Neuronal stem cell (in vitro differentiated cells): ENCODE measurements at regions not wholly inside any gene's neighbourhood (a gene's known extent, or its start where the extent isn't known, plus 50 kb on each side); places are given as distances from the start of the nearest gene placed in this dataset.

ENCODE experiments used
- DNase-seq: peaks from one replicate; pipeline ENCODE4 v3.0.0-alpha.2; 2013; ENCODE audit warnings: low spot score
- H2AFZ ChIP-seq: one replicate; pipeline ENCODE4 v1.6.1; 2013; ENCODE audit warnings: mild to moderate bottlenecking, low read length, inconsistent platforms
- H2AK5ac ChIP-seq: 2 replicates; pipeline ENCODE4 v1.6.1; 2013; ENCODE audit warnings: low read depth, mild to moderate bottlenecking, inconsistent platforms, low read length, moderate library complexity, mixed read lengths
- H2BK120ac ChIP-seq: 2 replicates; pipeline ENCODE4 v1.6.1; 2013; ENCODE audit warnings: low read depth, mild to moderate bottlenecking, inconsistent platforms, low read length, moderate library complexity, mixed read lengths
- H2BK12ac ChIP-seq: one replicate; pipeline ENCODE4 v1.6.1; 2013; ENCODE audit warnings: low read length, inconsistent platforms
- H2BK15ac ChIP-seq: 2 replicates; pipeline ENCODE4 v1.6.1; 2013; ENCODE audit warnings: mild to moderate bottlenecking, low read length, inconsistent platforms, mixed read lengths
- H2BK5ac ChIP-seq: one replicate; pipeline ENCODE4 v1.6.1; 2013; ENCODE audit warnings: inconsistent platforms, mild to moderate bottlenecking, low read length, moderate library complexity
- H3K14ac ChIP-seq: one replicate; pipeline ENCODE4 v1.6.1; 2013; ENCODE audit warnings: low read length, inconsistent platforms
- H3K18ac ChIP-seq: 2 replicates; pipeline ENCODE4 v1.6.1; 2013; ENCODE audit warnings: low read length, inconsistent platforms
- H3K23ac ChIP-seq: 2 replicates; pipeline ENCODE4 v1.6.1; 2013; ENCODE audit warnings: low read depth, mild to moderate bottlenecking, mixed read lengths, low read length, inconsistent platforms; ENCODE audit not compliant: poor library complexity
- H3K27ac ChIP-seq: replicated peaks from 3 replicates; pipeline ENCODE4 v1.5.1; 2013; ENCODE audit warnings: low read length, inconsistent platforms
- H3K27me3 ChIP-seq, 3 experiments: 2 replicates each; pipeline ENCODE4 v1.6.1; 2013; ENCODE audit warnings: low read length in 3 of 3, mild to moderate bottlenecking in 2 of 3, inconsistent platforms in 1 of 3, low read depth in 1 of 3, mixed read lengths in 1 of 3, moderate library complexity in 1 of 3; ENCODE audit not compliant: control insufficient read depth in 3 of 3, insufficient read depth in 3 of 3
- H3K36me3 ChIP-seq, 2 donors: replicated peaks in 1 of 2; 2 replicates each; pipeline ENCODE4 v1.6.1; 2013; ENCODE audit warnings: low read length in 2 of 2; ENCODE audit not compliant: control insufficient read depth in 2 of 2, insufficient read depth in 2 of 2
- H3K4ac ChIP-seq: 2 replicates; pipeline ENCODE4 v1.6.1; 2013; ENCODE audit warnings: inconsistent platforms, mild to moderate bottlenecking, low read length, moderate library complexity
- H3K4me1 ChIP-seq, 2 donors: 1 replicate in 1 of 2; 2 replicates in 1 of 2; pipeline ENCODE4 v1.6.1; 2013; ENCODE audit warnings: low read length in 2 of 2, low read depth in 1 of 2; ENCODE audit not compliant: control insufficient read depth in 2 of 2, insufficient read depth in 1 of 2
- H3K4me2 ChIP-seq: one replicate; pipeline ENCODE4 v1.6.1; 2013; ENCODE audit warnings: mild to moderate bottlenecking, low read length, inconsistent platforms; ENCODE audit not compliant: insufficient read depth, poor library complexity, severe bottlenecking
- H3K4me3 ChIP-seq, 2 donors: 2 replicates each; pipeline ENCODE4 v1.5.1; 2013; ENCODE audit warnings: low read length in 2 of 2, mild to moderate bottlenecking in 2 of 2, inconsistent platforms in 1 of 2, moderate library complexity in 1 of 2
- H3K79me1 ChIP-seq: one replicate; pipeline ENCODE4 v1.6.1; 2013; ENCODE audit warnings: low read depth, mild to moderate bottlenecking, inconsistent platforms, low read length, moderate library complexity
- H3K9ac ChIP-seq: one replicate; pipeline ENCODE4 v1.6.1; 2013; ENCODE audit warnings: mild to moderate bottlenecking, low read depth, low read length, inconsistent platforms; ENCODE audit not compliant: poor library complexity
- H3K9me3 ChIP-seq, 2 donors: replicated peaks in 1 of 2; 2 replicates each; pipeline versions ENCODE3 to v1.6.1; 2013; ENCODE audit warnings: low read length in 2 of 2, mild to moderate bottlenecking in 2 of 2, inconsistent platforms in 1 of 2, low read depth in 1 of 2, mixed read lengths in 1 of 2, moderate library complexity in 1 of 2; ENCODE audit not compliant: control insufficient read depth in 2 of 2, insufficient read depth in 1 of 2
- H4K8ac ChIP-seq: one replicate; pipeline ENCODE4 v1.6.1; 2013; ENCODE audit warnings: low read depth, mild to moderate bottlenecking, inconsistent platforms, low read length, moderate library complexity
- H4K91ac ChIP-seq: one replicate; pipeline ENCODE4 v1.6.1; 2013; ENCODE audit warnings: low read length, low read depth, mild to moderate bottlenecking, inconsistent platforms; ENCODE audit not compliant: poor library complexity
- WGBS, 2 donors: extraction: QIAGEN DNeasy Blood & Tissue Kit; methylation state at CpG; one replicate each; pipeline ENCODE4 v1.1.7; 2013; ENCODE audit warnings: missing lambda C conversion rate in 2 of 2, mixed read lengths in 1 of 2; ENCODE audit not compliant: insufficient read length in 2 of 2, insufficient replicate concordance in 1 of 2; ENCODE audit errors: extremely low coverage in 2 of 2; 5-methylcytosine and 5-hydroxymethylcytosine counted together

- no peak overlapping the region for H2BK15ac ChIP-seq
- no peak overlapping the region for H3K23ac ChIP-seq
- no peak overlapping the region for H2BK12ac ChIP-seq
- peaks cover 0 to 2% (median 0%) of the 10 kb centered on the region in 3 experiments for H3K27me3 ChIP-seq
- H3K4me3 ChIP-seq = no peak overlapping the region
- no peak overlapping the region for H4K8ac ChIP-seq
- H2BK120ac ChIP-seq = no peak overlapping the region
- H2AK5ac ChIP-seq = no peak overlapping the region
- H3K9ac ChIP-seq = no peak overlapping the region
- H3K36me3 ChIP-seq = no peaks in the 10 kb centered on the region
- H3K4me1 ChIP-seq = peaks cover 0 to 2% of the 10 kb centered on the region in 2 donors
- H2AFZ ChIP-seq = no peak overlapping the region
- no peak overlapping the region for H3K4ac ChIP-seq
- no peak overlapping the region for H4K91ac ChIP-seq
- H3K18ac ChIP-seq = no peak overlapping the region
- no peak overlapping the region for H2BK5ac ChIP-seq
- DNase-seq = no peak
- no peak overlapping the region for H3K4me2 ChIP-seq
- H3K79me1 ChIP-seq = no peaks in the 10 kb centered on the region
- no peak overlapping the region for H3K27ac ChIP-seq
- no peaks in the 10 kb centered on the region for H3K9me3 ChIP-seq
- WGBS, 2 donors = no CpG with 5 or more reads among the region's 4 CpGs
- no peak overlapping the region for H3K14ac ChIP-seq
Measured at GRCh38 chr10:69733791-69734261, 67.9 kb upstream of the COL13A1 start.

GRCh38 chr10:69734416-69734796, 67.3 kb upstream of the COL13A1 start:
- H3K9ac ChIP-seq = no peak overlapping the region
- H3K14ac ChIP-seq = no peak overlapping the region
- H3K4me2 ChIP-seq = no peak overlapping the region
- H2AK5ac ChIP-seq = no peak overlapping the region
- no peak overlapping the region for H3K23ac ChIP-seq
- H3K4me3 ChIP-seq = peak overlapping the region in 1 of 2 donors; percentile 36
- no CpG with 5 or more reads among the region's 8 CpGs for WGBS, 2 donors
- no peak overlapping the region for H2BK5ac ChIP-seq
- peaks cover 2 to 3% of the 10 kb centered on the region in 2 donors for H3K4me1 ChIP-seq
- peaks cover 0 to 2% (median 0%) of the 10 kb centered on the region in 3 experiments for H3K27me3 ChIP-seq
- H3K79me1 ChIP-seq = no peaks in the 10 kb centered on the region
- no peak overlapping the region for H2BK15ac ChIP-seq
- no peak overlapping the region for H4K8ac ChIP-seq
- H2BK12ac ChIP-seq = no peak overlapping the region
- no peak overlapping the region for H2AFZ ChIP-seq
- no peak for DNase-seq
- no peak overlapping the region for H3K27ac ChIP-seq
- H3K36me3 ChIP-seq = no peaks in the 10 kb centered on the region
- H3K4ac ChIP-seq = no peak overlapping the region
- H3K18ac ChIP-seq = no peak overlapping the region
- H4K91ac ChIP-seq = no peak overlapping the region
- H3K9me3 ChIP-seq = no peaks in the 10 kb centered on the region
- H2BK120ac ChIP-seq = no peak overlapping the region

GRCh38 chr10:69734797-69735468, 66.8 kb upstream of the COL13A1 start:
- Histone ChIP-seq H2BK120ac (no peak overlapping the region), H2AFZ (no peak overlapping the region), H3K4me2 (no peak overlapping the region), H3K23ac (peak overlapping the region; percentile 16), H3K36me3 (no peaks in the 10 kb centered on the region), H3K27me3 (peaks cover 0 to 2% (median 0%) of the 10 kb centered on the region in 3 experiments), H4K8ac (no peak overlapping the region), H3K4ac (no peak overlapping the region), H3K27ac (no peak overlapping the region), H3K18ac (peak overlapping the region; percentile 72), H2BK5ac (no peak overlapping the region), H3K4me1 (peaks cover 2 to 3% of the 10 kb centered on the region in 2 donors), H3K79me1 (no peaks in the 10 kb centered on the region), H2AK5ac (peak overlapping the region; percentile 77), H2BK15ac (no peak overlapping the region), H3K9ac (no peak overlapping the region), H3K14ac (no peak overlapping the region), H2BK12ac (no peak overlapping the region), H4K91ac (no peak overlapping the region), H3K4me3 (no peak overlapping the region), H3K9me3 (no peaks in the 10 kb centered on the region)
- DNase-seq = no peak
- no CpG with 5 or more reads among the region's 9 CpGs for WGBS, 2 donors

- Histone ChIP-seq H3K14ac (no peak overlapping the region), H4K8ac (no peak overlapping the region)
- no CpG with 5 or more reads among the region's 12 CpGs for WGBS, 2 donors
Measured at GRCh38 chr10:69736886-69737641, 64.6 kb upstream of the COL13A1 start.

More at GRCh38 chr10:69736886-69737641, 64.6 kb upstream of the COL13A1 start:
- H4K91ac ChIP-seq = peak overlapping the region; percentile 56
- no peak overlapping the region for H3K27ac ChIP-seq
- no peak overlapping the region for H3K4me3 ChIP-seq
- H3K18ac ChIP-seq = peak overlapping the region; percentile 52
- no peak overlapping the region for H2BK12ac ChIP-seq
- H3K4ac ChIP-seq = no peak overlapping the region
- peaks cover 0 to 2% (median 0%) of the 10 kb centered on the region in 3 experiments for H3K27me3 ChIP-seq
- H2BK5ac ChIP-seq = peak overlapping the region; percentile 33
- no peak overlapping the region for H2BK15ac ChIP-seq
- peak overlapping the region; percentile 22 for H2AK5ac ChIP-seq
- H3K4me2 ChIP-seq = no peak overlapping the region
- no peaks in the 10 kb centered on the region for H3K9me3 ChIP-seq
- no peak overlapping the region for H2BK120ac ChIP-seq
- H2AFZ ChIP-seq = no peak overlapping the region
- H3K4me1 ChIP-seq = peaks cover 2 to 3% of the 10 kb centered on the region in 2 donors
- H3K9ac ChIP-seq = peak overlapping the region; percentile 10
- H3K23ac ChIP-seq = peak overlapping the region; percentile 31
- H3K36me3 ChIP-seq = no peaks in the 10 kb centered on the region
- H3K79me1 ChIP-seq = no peaks in the 10 kb centered on the region
- no peak for DNase-seq
